T-helper 1 cell (primary cell): ENCODE measurements at regions not wholly inside any gene's neighbourhood (a gene's known extent, or its start where the extent isn't known, plus 50 kb on each side); places are given as distances from the start of the nearest gene placed in this dataset.
"Not testable (repeated sequence)": the region's sequence is repeated elsewhere in the genome, so short reads cannot be mapped to it uniquely, and the experiment has no call there.

ENCODE experiments used
- DNase-seq, 5 donors: peaks; one replicate each; pipeline ENCODE4 v3.0.0-alpha.2; 2012 to 2020

GRCh38 chr11:3513311-3513710, 128.5 kb downstream of the ART5 start:
- DNase-seq, result not testable (repeated sequence)

- not testable (repeated sequence) for DNase-seq
Measured at GRCh38 chr11:3512751-3513150, 129.0 kb downstream of the ART5 start.

- peak; percentile 28 to 55 (median 49) for DNase-seq
Measured at GRCh38 chr11:3512133-3512703, 129.6 kb downstream of the ART5 start.

GRCh38 chr11:3511416-3512132, 130.2 kb downstream of the ART5 start:
- DNase-seq, result peak in 1 of 5 donors; percentile 2

- not testable (repeated sequence) for DNase-seq
Measured at GRCh38 chr11:3509563-3509962, 130.6 kb upstream of the ZNF195 start.

GRCh38 chr11:3499198-3499597, 120.3 kb upstream of the ZNF195 start:
- not testable (repeated sequence) for DNase-seq

- DNase-seq, result peak in 2 of 5 donors; percentile 6 to 14
Measured at GRCh38 chr11:3498356-3498755, 119.4 kb upstream of the ZNF195 start.

GRCh38 chr11:3493152-3493551, 114.2 kb upstream of the ZNF195 start:
- not testable (repeated sequence) for DNase-seq

GRCh38 chr11:3488003-3488402, 109.1 kb upstream of the ZNF195 start:
- not testable (repeated sequence) for DNase-seq

- DNase-seq, result not testable (repeated sequence)
Measured at GRCh38 chr11:3485737-3486136, 106.8 kb upstream of the ZNF195 start.

- not testable (repeated sequence) for DNase-seq
Measured at GRCh38 chr11:3476937-3477885, 98.3 kb upstream of the ZNF195 start.

- DNase-seq, result not testable (repeated sequence)
Measured at GRCh38 chr11:3476084-3476936, 97.4 kb upstream of the ZNF195 start.

GRCh38 chr11:3468963-3469362, 90.0 kb upstream of the ZNF195 start:
- DNase-seq, result not testable (repeated sequence)

- DNase-seq, result not testable (repeated sequence)
Measured at GRCh38 chr11:3467599-3467998, 88.7 kb upstream of the ZNF195 start.

GRCh38 chr11:3455666-3456065, 76.7 kb upstream of the ZNF195 start:
- DNase-seq, result not testable (repeated sequence)

- peak; percentile 8 to 48 (median 27) for DNase-seq
Measured at GRCh38 chr11:3454844-3455243, 75.9 kb upstream of the ZNF195 start.

GRCh38 chr11:3453596-3454256, 74.8 kb upstream of the ZNF195 start:
- not testable (repeated sequence) for DNase-seq

GRCh38 chr11:3450822-3451221, 71.9 kb upstream of the ZNF195 start:
- not testable (repeated sequence) for DNase-seq

GRCh38 chr11:3445535-3445934, 66.6 kb upstream of the ZNF195 start:
- not testable (repeated sequence) for DNase-seq

GRCh38 chr11:3444420-3444744, 65.4 kb upstream of the ZNF195 start:
- not testable (repeated sequence) for DNase-seq

- DNase-seq, result not testable (repeated sequence)
Measured at GRCh38 chr11:3443700-3444419, 64.9 kb upstream of the ZNF195 start.
